ENCODE measurements at regions not wholly inside any gene's neighbourhood (a gene's known extent, or its start where the extent isn't known, plus 50 kb on each side); places are given as distances from the start of the nearest gene placed in this dataset.
A peak's percentile ranks its signal among the peaks of the same experiment; 100 is the strongest.

- 42% methylated on average over 6 of the region's 6 CpGs; no CpG with 5 or more reads in 1 of the 2 experiments for WGBS, 2 experiments (ENCODE audit: extremely low coverage in 1 of 2, insufficient coverage in 1 of 2, insufficient read length in 1 of 2, insufficient replicate concordance in 2 of 2, low coverage in 1 of 2, low lambda C conversion rate in 2 of 2, missing lambda C conversion rate in 1 of 2)
- POLR2A ChIA-PET (ENCODE audit: partially characterized antibody): interaction anchor here (1.2 kb wide), 1 partner anchor 10 kb away, joined by 3 read pairs; no protein-coding TSS in a partner anchor
- no peak overlapping the region for H2BK20ac ChIP-seq (ENCODE audit: low read length)
- H3K27ac ChIP-seq (ENCODE audit: low read depth, low read length): peak overlapping the region; percentile 45; the same call in 1 of the 2 replicates
- H3K9ac ChIP-seq (replicated peaks in 1 of 4; ENCODE audit: extremely low read depth in 1 of 4, low read depth in 3 of 4, low read length in 3 of 4): peak overlapping the region in 1 of 4 experiments; percentile 40; a peak in 2 of 7 replicates
- DNase-seq (ENCODE audit: low read depth in 1 of 2, low spot score in 2 of 2) (peak in 1 of 2 experiments; percentile 49), FAIRE-seq (peak; percentile 58)
- H3K36me3 ChIP-seq (ENCODE audit: control insufficient read depth in 2 of 4, insufficient read depth in 4 of 4, low read length in 3 of 4): no peaks in the 10 kb centered on the region
- no peak overlapping the region for H3K4ac ChIP-seq (replicated peaks; ENCODE audit: insufficient read length, low read depth, low read length)
- H3K23me2 ChIP-seq (ENCODE audit: low read depth, low read length): no peaks in the 10 kb centered on the region; the same call in 1 of the 2 replicates
- H2BK15ac ChIP-seq (ENCODE audit: low read length): no peak overlapping the region
- no peak overlapping the region for H2AK5ac ChIP-seq (ENCODE audit: low read depth, low read length)
- peak overlapping the region; percentile 21 to 53; a peak in 1 of 4 replicates for H3K4me2 ChIP-seq (ENCODE audit: insufficient read depth in 1 of 2, low read depth in 2 of 2, low read length in 2 of 2)
- H4K91ac ChIP-seq (replicated peaks; ENCODE audit: insufficient read length, low read length): no peak overlapping the region
- H3K4me3 ChIP-seq (ENCODE audit: extremely low read depth in 1 of 4, insufficient read depth in 2 of 4, low read depth in 3 of 4, low read length in 4 of 4): peak overlapping the region in 2 of 4 experiments; percentile 12 to 36; a peak in 3 of 8 replicates
- peak overlapping the region; percentile 92; the same call in 1 of the 2 replicates for H2AFZ ChIP-seq (ENCODE audit: low read length)
- no peaks in the 10 kb centered on the region; a peak in 1 of 7 replicates for H3K27me3 ChIP-seq (replicated peaks in 1 of 4; ENCODE audit: control insufficient read depth in 3 of 4, extremely low read depth in 1 of 4, insufficient read depth in 3 of 4, low read length in 3 of 4)
- no peak overlapping the region for H3K18ac ChIP-seq (ENCODE audit: extremely low read depth, low read length)
- H3K79me2 ChIP-seq (ENCODE audit: control insufficient read depth in 1 of 2, insufficient read depth in 2 of 2, low read length in 2 of 2): no peaks in the 10 kb centered on the region
- no peak overlapping the region for H3K56ac ChIP-seq (replicated peaks; ENCODE audit: insufficient read length, low read depth, low read length)
- peaks cover 0 to 7% of the 10 kb centered on the region in 2 experiments; a peak in 1 of 4 replicates for H3K9me3 ChIP-seq (ENCODE audit: insufficient read depth in 2 of 2, low read depth in 1 of 2, low read length in 1 of 2)
- H4K8ac ChIP-seq (ENCODE audit: extremely low read depth, insufficient read depth, low read length): peak overlapping the region; percentile 82; the same call in 1 of the 2 replicates
- peaks cover 6 to 18% (median 14%) of the 10 kb centered on the region in 4 experiments for H3K4me1 ChIP-seq (replicated peaks in 1 of 4; ENCODE audit: control insufficient read depth in 3 of 4, insufficient read depth in 4 of 4, low read length in 3 of 4)
- H2BK120ac ChIP-seq (replicated peaks; ENCODE audit: low read depth, low read length): no peak overlapping the region
- no peak overlapping the region for H4K5ac ChIP-seq (ENCODE audit: insufficient read length, low read depth, low read length)
- no peak overlapping the region for H3K14ac ChIP-seq (ENCODE audit: insufficient read length)
- CTCF ChIA-PET (ENCODE audit: partially characterized antibody): interaction anchor here (0.6 to 1.4 kb wide), 8 partner anchors 10 to 794 kb away, joined by 3 to 5 read pairs (median 3); no protein-coding TSS in a partner anchor
- no peaks in the 10 kb centered on the region for H4K20me1 ChIP-seq (replicated peaks in 1 of 2; ENCODE audit: control insufficient read depth in 1 of 2, insufficient read depth in 2 of 2, low read length in 2 of 2)
- no peaks in the 10 kb centered on the region for H3K79me1 ChIP-seq (ENCODE audit: low read depth, low read length)
- peak overlapping the region; percentile 64; the same call in 1 of the 2 replicates for H2BK12ac ChIP-seq (ENCODE audit: low read depth, low read length)
- H2BK5ac ChIP-seq (ENCODE audit: low read depth, low read length): 0 out of 2 replicates have a peak overlapping the region, but pooled peaks have one; percentile 1
- no peak overlapping the region for H3K23ac ChIP-seq (ENCODE audit: insufficient read length)
- TF ChIP-seq GABPA (IDR thresholded peaks at IDR 0.05; ENCODE audit: borderline replicate concordance, insufficient read depth, low read length): no peak
- TF ChIP-seq EP300 (IDR thresholded peaks at IDR 0.05; ENCODE audit: borderline replicate concordance in 1 of 2, low read depth in 2 of 2, low read length in 2 of 2): peak in 1 of 2 experiments; percentile 61; a peak in 1 of 3 replicates
- TF ChIP-seq EGR1 (IDR thresholded peaks at IDR 0.05; ENCODE audit: borderline replicate concordance, low read depth, low read length): peak; percentile 21; the same call in 1 of the 2 replicates
- no peak for TF ChIP-seq FOSL1 (IDR thresholded peaks at IDR 0.05; ENCODE audit: insufficient read depth, low read depth, low read length)
- no peak for TF ChIP-seq SIX5 (IDR thresholded peaks at IDR 0.05; ENCODE audit: low read depth, low read length)
- TF ChIP-seq CBX5 (IDR thresholded peaks at IDR 0.05; ENCODE audit: low read depth, low read length): no peak
- TF ChIP-seq CTBP2 (IDR thresholded peaks at IDR 0.05; ENCODE audit: borderline replicate concordance, insufficient read depth, insufficient read length, low read length): no peak
- no peak for TF ChIP-seq KDM5A (IDR thresholded peaks at IDR 0.05; ENCODE audit: low read length)
- peak in 1 of 2 experiments; percentile 88; a peak in 1 of 4 replicates for TF ChIP-seq HDAC2 (IDR thresholded peaks at IDR 0.05; ENCODE audit: borderline replicate concordance in 1 of 2, low read depth in 2 of 2, low read length in 2 of 2)
- no peak for TF ChIP-seq SIN3A (conservative IDR thresholded peaks at IDR 0.05 in 1 of 2, IDR thresholded peaks at IDR 0.05 in 1 of 2; ENCODE audit: low read depth in 1 of 2, low read length in 2 of 2)
- TF ChIP-seq TAF1 (IDR thresholded peaks at IDR 0.05; ENCODE audit: low read depth, low read length): peak; percentile 38; the same call in 1 of the 2 replicates
These were observed 217.0 kb downstream of the NCK2 start for GRCh38 chr2:105961599-105962146.

All from H1 (cell line).